DMS 273 (cell line): ENCODE measurements at regions not wholly inside any gene's neighbourhood (a gene's known extent, or its start where the extent isn't known, plus 50 kb on each side); places are given as distances from the start of the nearest gene placed in this dataset.

Experiments used
- DNase-seq: peaks from one replicate; lab custom pipeline; 2025; ENCODE audit not compliant: unreplicated experiment; lab: John Stamatoyannopoulos, UW

GRCh38 chr4:79034544-79034943 is 95.3 kb upstream of the PAQR3 start:
- DNase-seq: no peak

GRCh38 chr4:79030973-79031372 is 91.7 kb upstream of the PAQR3 start:
- no peak for DNase-seq

- DNase-seq: no peak
Observed at GRCh38 chr4:79027656-79028055, 88.4 kb upstream of the PAQR3 start.

GRCh38 chr4:79025170-79025569 is 85.9 kb upstream of the PAQR3 start:
- DNase-seq: no peak

GRCh38 chr4:79023799-79024770 is 84.8 kb upstream of the PAQR3 start:
- DNase-seq: no peak

- DNase-seq: peak; percentile 4
Observed at GRCh38 chr4:79022529-79022928, 83.3 kb upstream of the PAQR3 start.

- no peak for DNase-seq
Observed at GRCh38 chr4:79017481-79017880, 78.2 kb upstream of the PAQR3 start.

GRCh38 chr4:79016878-79017277 is 77.6 kb upstream of the PAQR3 start:
- no peak for DNase-seq

- DNase-seq: peak; percentile 87
Observed at GRCh38 chr4:79015411-79015810, 76.2 kb upstream of the PAQR3 start.

GRCh38 chr4:79014230-79014629 is 75.0 kb upstream of the PAQR3 start:
- peak; percentile 4 for DNase-seq

GRCh38 chr4:79013756-79014155 is 74.5 kb upstream of the PAQR3 start:
- DNase-seq: peak; percentile 17

- no peak for DNase-seq
Observed at GRCh38 chr4:78990938-78991810, 51.9 kb upstream of the PAQR3 start.

- no peak for DNase-seq
Observed at GRCh38 chr4:78989697-78990270, 50.5 kb upstream of the PAQR3 start.
